Neural progenitor cell (in vitro differentiated cells): ENCODE measurements at regions not wholly inside any gene's neighbourhood (a gene's known extent, or its start where the extent isn't known, plus 50 kb on each side); places are given as distances from the start of the nearest gene placed in this dataset.

Experiments used
- DNase-seq: peaks from one replicate; pipeline ENCODE4 v3.0.0-alpha.2; 2016; ENCODE audit warnings: low spot score
- H2AFZ ChIP-seq: fragments of 200-600 bp; sonication (generic); replicated peaks from 2 replicates; pipeline ENCODE4 v1.6.1; 2016; ENCODE audit warnings: antibody characterized with exemption
- H3F3A ChIP-seq: fragments of 200-600 bp; sonication (generic); 2 replicates; pipeline ENCODE4 v1.6.1; 2016; ENCODE audit warnings: antibody characterized with exemption, low read depth
- H3K27ac ChIP-seq: fragments of 200-600 bp; sonication (generic); 2 replicates; pipeline ENCODE4 v1.5.1; 2016; ENCODE audit warnings: mild to moderate bottlenecking
- H3K27me3 ChIP-seq: fragments of 200-600 bp; sonication (generic); 2 replicates; pipeline ENCODE4 v1.6.1; 2016; ENCODE audit warnings: mild to moderate bottlenecking, moderate library complexity
- H3K36me3 ChIP-seq: fragments of 200-600 bp; sonication (generic); 2 replicates; pipeline ENCODE4 v1.5.1; 2016
- H3K4me1 ChIP-seq: fragments of 200-600 bp; sonication (generic); 2 replicates; pipeline ENCODE4 v1.6.1; 2016; ENCODE audit warnings: mixed run types
- H3K4me2 ChIP-seq: fragments of 200-600 bp; sonication (generic); 2 replicates; pipeline ENCODE4 v1.6.1; 2016
- H3K4me3 ChIP-seq: fragments of 200-600 bp; sonication (generic); 2 replicates; pipeline ENCODE4 v1.5.1; 2016
- H3K79me2 ChIP-seq: fragments of 200-600 bp; sonication (generic); 2 replicates; pipeline ENCODE4 v1.6.1; 2016; ENCODE audit warnings: low read depth
- H3K9ac ChIP-seq: fragments of 200-600 bp; sonication (generic); 2 replicates; pipeline ENCODE4 v1.6.1; 2016
- H3K9me3 ChIP-seq: fragments of 200-600 bp; sonication (generic); 2 replicates; pipeline ENCODE4 v1.5.1; 2016; ENCODE audit warnings: low read depth
- H4K20me1 ChIP-seq: fragments of 200-600 bp; sonication (generic); 2 replicates; pipeline ENCODE4 v1.6.1; 2016; ENCODE audit warnings: low read depth
- H3K27ac Mint-ChIP-seq: 3 replicates; pipeline ENCODE4 v1.8.0; 2021; ENCODE audit warnings: mixed read lengths
- H3K27me3 Mint-ChIP-seq: 2 replicates; pipeline ENCODE4 v1.8.0; 2022; ENCODE audit warnings: low read depth, mild to moderate bottlenecking, inconsistent platforms, moderate library complexity, mixed read lengths; ENCODE audit not compliant: insufficient read depth
- H3K36me3 Mint-ChIP-seq: 3 replicates; pipeline ENCODE4 v1.8.0; 2021; ENCODE audit warnings: mixed read lengths
- H3K4me1 Mint-ChIP-seq: 3 replicates; pipeline ENCODE4 v1.8.0; 2021; ENCODE audit warnings: mixed read lengths
- H3K4me3 Mint-ChIP-seq: 3 replicates; pipeline ENCODE4 v1.8.0; 2021; ENCODE audit warnings: mild to moderate bottlenecking, moderate library complexity, mixed read lengths
- H3K9me3 Mint-ChIP-seq: 3 replicates; pipeline ENCODE4 v1.8.0; 2020; ENCODE audit warnings: mixed read lengths
- EZH2 ChIP-seq: fragments of 200-600 bp; sonication (generic); IDR thresholded peaks from 2 replicates; pipeline ENCODE4 v1.6.1; 2017; ENCODE audit warnings: antibody characterized with exemption, mild to moderate bottlenecking, moderate library complexity
- EZH2phosphoT487 ChIP-seq: fragments of 200-600 bp; sonication (generic); IDR thresholded peaks from 2 replicates; pipeline ENCODE4 v1.6.1; 2017; ENCODE audit warnings: antibody characterized with exemption
- TF ChIP-seq, protein P1 (sequence below): fragments of 200-600 bp; sonication (generic); IDR thresholded peaks from 2 replicates; pipeline ENCODE4 v1.5.1; 2017; ENCODE audit warnings: antibody characterized with exemption, mild to moderate bottlenecking

DNA sequence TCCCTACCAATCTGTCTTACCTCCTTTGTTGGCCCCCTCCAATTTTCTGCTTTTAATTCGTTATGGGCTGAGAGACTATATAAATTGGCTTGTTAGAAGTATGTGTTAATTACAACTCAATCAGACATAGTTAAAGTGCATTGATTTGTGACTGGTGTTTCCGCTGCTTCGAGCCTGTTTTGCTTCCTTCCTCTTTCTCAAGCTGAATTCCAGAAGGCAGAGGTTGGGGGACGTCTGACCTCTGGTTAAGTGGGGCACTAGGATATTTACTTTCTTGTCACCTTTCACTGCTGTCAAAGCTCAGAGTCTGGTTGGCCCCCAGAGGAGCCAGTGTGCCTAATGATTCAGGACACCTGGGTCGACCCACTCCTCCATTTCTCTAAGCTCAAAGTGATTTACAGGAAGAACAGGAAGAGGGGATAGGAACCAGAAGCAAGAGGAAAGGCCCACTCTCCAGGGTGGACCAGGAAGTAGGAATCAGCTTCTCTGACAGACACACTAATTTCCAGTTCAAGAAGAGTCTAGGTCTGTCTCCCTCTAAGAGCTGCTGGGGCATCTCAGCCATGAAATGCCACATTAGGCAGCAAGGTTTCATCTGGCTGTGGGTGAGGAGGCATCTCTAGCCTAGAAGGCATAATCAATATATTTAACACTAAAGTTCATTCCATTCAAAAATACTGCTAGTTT lies 397.2 kb upstream of the NPVF start:
- Histone ChIP-seq H3K4me1 (no peaks in the 10 kb centered on the region), H4K20me1 (no peaks in the 10 kb centered on the region), H3K36me3 (no peaks in the 10 kb centered on the region), H3K79me2 (no peaks in the 10 kb centered on the region), H3K27ac (no peak overlapping the region), H3K9me3 (no peaks in the 10 kb centered on the region), H3F3A (no peaks in the 10 kb centered on the region), H3K4me3 (no peak overlapping the region), H3K4me2 (no peak overlapping the region), H2AFZ (peak overlapping the region; percentile 66), H3K27me3 (no peaks in the 10 kb centered on the region), H3K9ac (no peak overlapping the region)
- Mint-ChIP-seq H3K27me3 (no peaks in the 10 kb centered on the region), H3K4me1 (peaks cover 5% of the 10 kb centered on the region), H3K36me3 (no peaks in the 10 kb centered on the region), H3K9me3 (no peaks in the 10 kb centered on the region), H3K4me3 (no peak overlapping the region), H3K27ac (no peak overlapping the region)
- TF ChIP-seq EZH2 = no peak
- no peak for TF ChIP-seq EZH2phosphoT487
- TF ChIP-seq, protein P1, sequence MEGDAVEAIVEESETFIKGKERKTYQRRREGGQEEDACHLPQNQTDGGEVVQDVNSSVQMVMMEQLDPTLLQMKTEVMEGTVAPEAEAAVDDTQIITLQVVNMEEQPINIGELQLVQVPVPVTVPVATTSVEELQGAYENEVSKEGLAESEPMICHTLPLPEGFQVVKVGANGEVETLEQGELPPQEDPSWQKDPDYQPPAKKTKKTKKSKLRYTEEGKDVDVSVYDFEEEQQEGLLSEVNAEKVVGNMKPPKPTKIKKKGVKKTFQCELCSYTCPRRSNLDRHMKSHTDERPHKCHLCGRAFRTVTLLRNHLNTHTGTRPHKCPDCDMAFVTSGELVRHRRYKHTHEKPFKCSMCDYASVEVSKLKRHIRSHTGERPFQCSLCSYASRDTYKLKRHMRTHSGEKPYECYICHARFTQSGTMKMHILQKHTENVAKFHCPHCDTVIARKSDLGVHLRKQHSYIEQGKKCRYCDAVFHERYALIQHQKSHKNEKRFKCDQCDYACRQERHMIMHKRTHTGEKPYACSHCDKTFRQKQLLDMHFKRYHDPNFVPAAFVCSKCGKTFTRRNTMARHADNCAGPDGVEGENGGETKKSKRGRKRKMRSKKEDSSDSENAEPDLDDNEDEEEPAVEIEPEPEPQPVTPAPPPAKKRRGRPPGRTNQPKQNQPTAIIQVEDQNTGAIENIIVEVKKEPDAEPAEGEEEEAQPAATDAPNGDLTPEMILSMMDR = no peak
- DNase-seq = no peak

DNA sequence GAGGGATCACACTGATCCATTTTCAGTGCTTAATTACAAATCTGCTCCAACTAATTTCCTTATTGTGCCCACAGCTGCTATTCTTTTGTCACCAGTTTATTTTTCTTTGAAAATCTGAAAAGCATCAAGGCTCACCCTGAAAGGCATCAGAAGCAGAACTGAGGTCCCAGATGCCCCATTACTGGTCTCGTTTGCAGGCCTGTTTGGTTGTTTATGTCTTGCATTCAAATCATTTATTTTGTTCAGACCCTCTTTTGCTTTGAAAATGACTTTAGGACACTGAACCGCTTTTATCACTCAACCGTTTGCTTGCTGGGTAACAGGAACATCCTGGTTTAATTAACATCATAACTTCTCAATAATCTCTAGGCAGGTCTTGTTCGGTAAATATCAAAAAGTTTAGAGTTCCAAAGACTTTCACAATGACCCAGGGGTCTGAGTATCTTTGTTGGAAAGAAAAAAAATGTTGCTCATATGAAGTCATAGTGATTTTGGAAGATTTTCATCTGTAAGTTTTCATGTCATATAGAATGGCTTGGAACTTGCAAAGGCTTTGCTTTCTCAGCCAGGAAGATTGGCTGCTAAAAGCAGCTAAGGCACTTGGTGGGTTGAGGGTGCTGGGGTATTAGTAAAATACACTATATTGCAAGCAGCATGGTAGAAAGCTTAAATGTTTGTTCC lies 398.3 kb upstream of the NPVF start:
- Mint-ChIP-seq H3K9me3 (no peaks in the 10 kb centered on the region), H3K4me3 (no peak overlapping the region), H3K36me3 (no peaks in the 10 kb centered on the region), H3K4me1 (peaks cover 5% of the 10 kb centered on the region), H3K27me3 (no peaks in the 10 kb centered on the region), H3K27ac (no peak overlapping the region)
- Histone ChIP-seq H3K4me3 (no peak overlapping the region), H3K79me2 (no peaks in the 10 kb centered on the region), H3K9ac (no peak overlapping the region), H2AFZ (peak overlapping the region; percentile 41), H3F3A (no peaks in the 10 kb centered on the region), H3K9me3 (no peaks in the 10 kb centered on the region), H4K20me1 (no peaks in the 10 kb centered on the region), H3K27ac (no peak overlapping the region), H3K4me1 (no peaks in the 10 kb centered on the region), H3K36me3 (no peaks in the 10 kb centered on the region), H3K27me3 (no peaks in the 10 kb centered on the region), H3K4me2 (no peak overlapping the region)
- DNase-seq = no peak
- TF ChIP-seq EZH2 = no peak
- TF ChIP-seq, protein P1 = no peak
- no peak for TF ChIP-seq EZH2phosphoT487

DNA sequence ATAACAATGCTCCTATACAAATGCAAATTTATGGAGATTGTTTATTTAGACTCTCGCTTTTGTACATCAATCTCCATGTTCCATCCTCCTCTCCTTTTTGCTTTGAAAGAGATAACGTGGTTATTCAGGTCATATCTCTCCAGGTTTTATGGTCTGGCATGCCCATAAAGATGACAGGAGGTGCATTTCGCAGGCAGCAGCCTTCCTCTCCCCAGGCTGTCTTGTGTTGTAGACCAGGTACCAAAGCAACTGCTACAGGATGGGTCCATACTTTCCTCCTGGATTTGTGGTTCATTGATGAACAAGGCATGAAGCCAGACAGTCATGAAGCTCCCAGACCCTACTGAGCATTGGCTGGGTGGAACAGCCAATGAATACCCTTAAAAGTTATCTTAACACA lies 400.2 kb upstream of the NPVF start:
- Mint-ChIP-seq H3K4me3 (no peak overlapping the region), H3K36me3 (no peaks in the 10 kb centered on the region), H3K4me1 (peaks cover 3% of the 10 kb centered on the region), H3K9me3 (no peaks in the 10 kb centered on the region), H3K27ac (peak overlapping the region; percentile 35), H3K27me3 (peaks cover 3% of the 10 kb centered on the region)
- H3K4me2 ChIP-seq = no peak overlapping the region
- no peaks in the 10 kb centered on the region for H3K9me3 ChIP-seq
- DNase-seq = no peak
- H3K27ac ChIP-seq = no peak overlapping the region
- H3K9ac ChIP-seq = no peak overlapping the region
- no peaks in the 10 kb centered on the region for H3K27me3 ChIP-seq
- no peak overlapping the region for H2AFZ ChIP-seq
- H3K36me3 ChIP-seq = no peaks in the 10 kb centered on the region
- TF ChIP-seq, protein P1 = no peak
- TF ChIP-seq EZH2phosphoT487 (no peak), EZH2 (no peak)
- no peak overlapping the region for H3K4me3 ChIP-seq
- H3F3A ChIP-seq = no peaks in the 10 kb centered on the region
- H4K20me1 ChIP-seq = no peaks in the 10 kb centered on the region
- H3K79me2 ChIP-seq = no peaks in the 10 kb centered on the region
- no peaks in the 10 kb centered on the region for H3K4me1 ChIP-seq
